ENCODE measurements at regions not wholly inside any gene's neighbourhood (a gene's known extent, or its start where the extent isn't known, plus 50 kb on each side); places are given as distances from the start of the nearest gene placed in this dataset.
"Not testable (repeated sequence)": the region's sequence is repeated elsewhere in the genome, so short reads cannot be mapped to it uniquely, and the experiment has no call there.

GRCh38 chr1:185487936-185488335, 170.9 kb upstream of the IVNS1ABP start:
- DNase-seq = peak in 3 of 42 donors; percentile 13 to 55 (median 47)
- intact Hi-C loops (cut with DNase I) = no loop called here

DNA sequence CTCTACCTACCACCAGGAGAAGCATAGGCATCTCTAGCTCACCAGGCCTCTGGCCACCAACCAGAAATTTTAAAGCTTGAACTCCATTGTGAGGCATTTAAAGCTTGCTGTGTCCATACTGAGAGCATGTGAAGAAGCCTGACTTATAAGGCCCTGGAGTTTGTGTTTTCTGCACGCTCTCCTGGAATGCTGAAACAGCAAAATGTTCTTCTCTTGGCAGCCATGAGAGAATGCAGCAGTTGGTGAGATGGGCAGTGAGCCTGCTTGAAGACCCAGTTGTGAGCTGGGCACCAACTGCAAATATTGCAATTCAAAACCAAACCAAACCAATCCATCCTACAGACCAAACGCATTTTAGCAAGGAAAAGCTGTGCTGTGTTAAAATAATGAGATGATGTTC, 170.0 kb upstream of the IVNS1ABP start:
- DNase-seq = no peak
- intact Hi-C loops (cut with DNase I) = no loop called here

DNA sequence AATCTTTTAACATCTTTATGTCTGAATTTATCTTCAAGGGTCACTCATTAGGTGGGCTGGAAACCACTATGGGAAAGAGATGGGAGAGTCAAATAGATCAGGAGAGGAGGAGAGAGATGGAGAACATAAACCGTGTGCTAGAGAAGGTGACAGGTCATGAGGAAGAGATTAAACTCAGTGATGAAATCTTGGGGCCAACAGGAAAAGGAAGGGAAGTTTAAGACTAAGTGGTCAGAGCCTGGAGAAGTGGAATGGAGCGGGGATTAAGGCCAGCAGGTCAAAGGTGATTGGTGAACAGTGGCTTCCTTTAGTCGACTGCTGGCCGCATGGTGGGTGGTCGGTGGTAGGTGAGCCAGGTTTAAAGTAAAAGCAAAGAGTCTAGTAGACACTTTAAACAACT, 169.3 kb upstream of the IVNS1ABP start:
- no peak for DNase-seq
- intact Hi-C loops (cut with DNase I) = no loop called here

GRCh38 chr1:185483664-185484450, 166.8 kb upstream of the IVNS1ABP start:
- no peak for DNase-seq
- intact Hi-C loops (cut with DNase I) = no loop called here

GRCh38 chr1:185483217-185483616, 166.2 kb upstream of the IVNS1ABP start:
- intact Hi-C loops (cut with DNase I) = no loop called here
- DNase-seq = no peak

- DNase-seq = no peak
- intact Hi-C loops (cut with DNase I) = no loop called here
These were observed 163.5 kb upstream of the IVNS1ABP start for GRCh38 chr1:185480545-185480944.

GRCh38 chr1:185479796-185480195, 162.8 kb upstream of the IVNS1ABP start:
- intact Hi-C loops (cut with DNase I) = no loop called here
- peak in 5 of 42 donors; percentile 10 to 39 (median 17) for DNase-seq

DNA sequence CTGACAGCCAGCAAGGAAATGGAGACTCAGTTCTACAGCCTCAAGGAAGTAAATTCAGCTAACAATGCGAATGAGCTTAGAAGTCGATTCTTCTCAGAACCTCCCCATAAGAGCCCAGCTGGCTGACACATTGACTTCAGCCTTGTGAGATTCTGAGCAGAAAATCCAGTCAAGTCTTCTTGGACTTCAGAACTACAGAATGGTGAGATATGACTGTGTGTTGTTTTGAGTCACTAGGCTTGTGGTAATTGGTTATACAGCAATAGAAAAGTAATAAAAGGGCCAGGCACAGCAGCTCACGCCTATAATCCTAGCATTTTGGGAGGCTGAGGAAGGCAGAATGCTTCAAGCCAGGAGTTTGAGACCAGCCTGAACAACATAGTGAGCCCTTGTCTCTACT, 161.8 kb upstream of the IVNS1ABP start:
- intact Hi-C loops (cut with DNase I) = no loop called here
- DNase-seq = no peak

DNA sequence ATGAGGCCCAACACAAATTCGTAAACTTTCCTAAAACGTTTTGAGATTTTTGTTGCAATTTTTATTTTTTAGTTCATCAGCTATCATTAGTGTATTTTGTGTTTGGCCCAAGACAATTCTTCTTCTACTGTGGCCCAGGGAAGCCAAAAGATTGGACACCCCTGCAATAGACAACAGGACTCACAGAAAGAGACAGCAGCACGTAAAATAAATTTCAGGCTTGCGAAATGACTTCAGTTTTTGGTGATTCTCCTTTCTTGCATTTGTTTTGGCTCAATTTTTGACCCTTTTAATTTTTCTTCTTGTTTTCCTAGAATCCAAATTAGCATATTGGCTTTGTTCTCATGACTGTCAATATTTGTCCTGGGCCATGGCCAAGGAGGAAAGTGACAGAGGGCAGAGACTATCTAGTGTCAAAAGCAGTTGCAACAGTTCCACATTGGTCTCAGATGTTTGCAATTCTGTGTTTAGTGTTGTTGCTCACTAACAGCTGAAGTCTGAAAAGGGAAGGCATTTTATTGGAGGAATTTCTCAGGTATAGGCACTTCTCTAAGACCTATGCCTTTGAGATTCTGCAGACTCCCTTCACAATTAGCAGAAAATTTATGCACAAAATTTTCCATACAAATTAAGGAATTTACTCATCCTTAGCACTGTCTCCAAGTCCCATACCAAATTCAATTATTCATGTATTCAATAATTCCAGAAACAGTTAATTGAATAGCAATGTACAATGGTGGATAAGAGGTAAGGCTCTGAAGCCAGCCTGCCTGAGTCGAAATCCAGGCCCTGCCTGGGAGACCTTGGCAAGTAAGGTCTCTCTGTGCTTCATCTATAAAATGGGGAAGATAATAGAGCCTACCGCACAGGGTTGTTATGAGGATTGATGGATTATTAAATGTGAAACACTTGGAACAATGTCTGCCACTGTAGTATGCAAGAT, 160.9 kb upstream of the IVNS1ABP start:
- DNase-seq = no peak
- intact Hi-C loops (cut with DNase I) = no loop called here

GRCh38 chr1:185474440-185475149, 157.6 kb upstream of the IVNS1ABP start:
- no peak for DNase-seq
- intact Hi-C loops (cut with DNase I) = no loop called here

DNA sequence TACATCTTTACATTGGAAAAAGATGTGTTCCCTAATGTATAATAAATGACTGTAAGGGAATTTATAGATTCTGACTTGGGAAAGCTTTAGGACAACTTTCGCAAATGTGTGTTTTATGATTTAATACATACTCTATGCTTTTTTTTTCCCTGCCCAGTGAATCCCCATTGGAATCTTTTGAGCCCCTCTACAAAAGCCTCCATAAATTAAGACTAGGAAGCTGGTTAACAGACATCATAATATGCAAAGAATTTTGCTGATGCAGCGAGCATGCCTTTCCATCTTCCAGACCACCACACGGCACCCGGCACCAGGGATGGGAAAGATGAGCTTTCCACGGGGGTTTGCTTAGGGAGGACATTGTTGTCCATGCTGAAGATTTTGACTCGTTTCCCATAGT, 156.1 kb upstream of the IVNS1ABP start:
- DNase-seq = no peak
- intact Hi-C loops (cut with DNase I) = no loop called here

DNA sequence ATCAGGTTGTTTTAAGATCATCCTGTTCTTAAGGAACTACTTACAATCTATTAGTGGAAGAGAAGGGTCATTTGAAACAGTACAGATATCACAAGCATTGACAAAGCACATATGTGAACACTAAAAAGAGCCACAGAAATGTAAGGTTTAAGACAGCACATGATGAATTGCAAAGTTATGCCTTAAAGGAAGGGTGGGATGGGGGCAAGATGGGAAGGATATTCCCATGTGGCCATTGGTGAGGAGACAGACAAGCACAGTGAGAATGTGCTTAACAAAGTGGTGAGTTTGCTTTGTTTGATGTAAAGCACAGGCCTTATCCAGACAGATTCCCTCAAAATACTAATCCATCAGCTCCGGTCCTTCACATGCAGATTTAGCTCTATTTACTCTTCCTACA, 151.6 kb upstream of the IVNS1ABP start:
- no peak for DNase-seq
- intact Hi-C loops (cut with DNase I) = no loop called here

DNA sequence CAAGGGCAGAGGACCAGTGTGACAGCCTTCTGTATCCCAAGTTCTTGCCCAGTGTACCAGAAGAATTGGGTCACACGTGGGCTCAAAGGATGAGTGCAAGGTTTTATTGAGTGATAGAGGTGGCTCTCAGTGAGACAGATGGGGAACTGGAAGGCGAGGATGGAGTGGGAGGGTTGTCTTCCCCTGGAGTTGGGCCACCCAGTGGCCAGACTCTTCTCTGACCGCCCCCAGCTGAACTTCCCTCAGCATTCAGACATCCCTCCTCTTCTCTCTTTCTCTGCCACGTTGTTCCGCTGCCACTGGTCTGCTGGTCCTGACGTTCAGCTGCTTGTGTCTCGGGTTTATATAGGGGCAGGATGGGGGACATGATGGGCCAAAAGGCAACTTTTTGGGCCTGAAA, 150.1 kb upstream of the IVNS1ABP start:
- intact Hi-C loops (cut with DNase I) = no loop called here
- DNase-seq = no peak

DNA sequence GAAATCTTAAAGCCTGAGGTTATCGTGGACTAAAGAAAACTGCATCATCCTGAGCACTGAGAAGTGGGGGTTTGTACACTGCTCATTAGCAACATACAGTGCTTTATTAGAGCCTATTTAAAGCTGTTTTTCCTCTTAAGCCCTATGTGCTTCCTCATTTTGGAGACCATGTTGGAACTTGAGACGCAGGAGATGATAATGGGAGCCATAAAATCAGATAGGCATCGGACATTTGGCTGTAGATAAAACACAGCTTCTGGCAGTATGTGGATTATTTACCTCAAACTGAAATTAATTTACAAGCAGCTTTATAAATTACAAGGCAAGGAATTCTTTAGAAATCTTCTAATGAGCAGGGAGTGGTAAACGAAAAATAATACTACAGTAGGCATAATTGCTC, 147.7 kb upstream of the IVNS1ABP start:
- no peak for DNase-seq

DNA sequence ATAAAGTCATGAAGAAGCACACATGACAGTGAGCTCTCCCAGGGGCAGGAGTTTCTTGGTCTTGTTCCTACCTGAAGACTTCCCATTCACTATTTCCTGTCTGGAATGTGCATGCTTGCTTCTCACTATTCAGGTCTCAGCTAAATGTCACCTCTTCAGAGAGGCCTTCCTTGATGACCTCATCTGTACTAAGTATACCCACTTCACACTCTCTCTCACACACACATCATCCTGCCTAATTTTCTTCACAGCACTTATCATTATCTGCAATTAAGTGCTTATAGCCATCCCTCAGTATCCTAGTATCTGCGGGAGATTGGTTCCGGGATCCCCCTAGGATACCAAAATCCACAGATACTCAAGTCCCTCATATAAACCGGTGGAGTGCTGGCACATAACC, 146.4 kb upstream of the IVNS1ABP start:
- intact Hi-C loops (cut with DNase I) = no loop called here
- DNase-seq = no peak

More for the DNA sequence above, 147.7 kb upstream of the IVNS1ABP start:
- intact Hi-C loops (cut with DNase I) = no loop called here

GRCh38 chr1:185463011-185463410, 146.0 kb upstream of the IVNS1ABP start:
- intact Hi-C loops (cut with DNase I) = no loop called here

GRCh38 chr1:185460723-185461122, 143.7 kb upstream of the IVNS1ABP start:
- DNase-seq; intact Hi-C loops (cut with DNase I): not testable (repeated sequence)

More at GRCh38 chr1:185463011-185463410, 146.0 kb upstream of the IVNS1ABP start:
- DNase-seq = no peak

GRCh38 chr1:185459141-185459540, 142.1 kb upstream of the IVNS1ABP start:
- no peak for DNase-seq
- intact Hi-C loops (cut with DNase I) = no loop called here

- DNase-seq = no peak
- intact Hi-C loops (cut with DNase I) = no loop called here
These were observed 141.6 kb upstream of the IVNS1ABP start for GRCh38 chr1:185458670-185459069.
